Hepatocyte (in vitro differentiated cells): ENCODE measurements at regions not wholly inside any gene's neighbourhood (a gene's known extent, or its start where the extent isn't known, plus 50 kb on each side); places are given as distances from the start of the nearest gene placed in this dataset.

ENCODE experiments used
- CTCF ChIP-seq: fragments of 200-600 bp; sonication (generic); IDR thresholded peaks from 2 replicates; pipeline ENCODE4 v1.5.1; 2016; ENCODE audit warnings: antibody characterized with exemption, mild to moderate bottlenecking; ENCODE audit not compliant: poor library complexity
- EZH2 ChIP-seq: fragments of 200-600 bp; sonication (generic); IDR thresholded peaks from 2 replicates; pipeline ENCODE4 v1.6.1; 2016; ENCODE audit warnings: antibody characterized with exemption, mild to moderate bottlenecking, borderline replicate concordance

- TF ChIP-seq CTCF (no peak), EZH2 (no peak)
Measured at GRCh38 chr7:18341756-18342155, 153.8 kb upstream of the HDAC9 start.
